IMR-90 (cell line): ENCODE measurements at regions not wholly inside any gene's neighbourhood (a gene's known extent, or its start where the extent isn't known, plus 50 kb on each side); places are given as distances from the start of the nearest gene placed in this dataset.

Source experiments
- ATAC-seq: fragments of 200-7000 bp; cut with Tn5 transposase; 2 replicates; pipeline ENCODE4 v1.9.1; 2020; ENCODE audit warnings: low read depth, mild to moderate bottlenecking, moderate library complexity
- BruUV-seq: library from RNA; stranded (reverse); fragments of 400-500 nt; replicated peaks from 2 replicates; lab custom pipeline; 2021; lab: Mats Ljungman, UMichigan
- CTCF ChIA-PET: fragments of 300-600 bp; formaldehyde crosslinking; extraction: SDS; loops from one replicate; lab custom pipeline; 2021; ENCODE audit warnings: antibody characterized with exemption; lab: Yijun Ruan, JAX
- POLR2A ChIA-PET: fragments of 300-600 bp; sonication (Branson Sonifier 250); formaldehyde crosslinking; loops from one replicate; lab custom pipeline; 2022; ENCODE audit warnings: antibody characterized with exemption; ENCODE audit not compliant: unreplicated experiment; lab: Charles Lee
- DNase-seq: peaks from one replicate; pipeline ENCODE4 v3.0.0; 2013
- H2AFZ ChIP-seq: replicated peaks from 2 replicates; pipeline ENCODE3; 2013; ENCODE audit warnings: low read length, mild to moderate bottlenecking; ENCODE audit not compliant: poor library complexity
- H2AK5ac ChIP-seq: 2 replicates; pipeline ENCODE4 v1.6.1; 2013; ENCODE audit warnings: low read depth, low read length, inconsistent platforms
- H2AK9ac ChIP-seq: replicated peaks from 2 replicates; pipeline ENCODE3; 2013; ENCODE audit warnings: mild to moderate bottlenecking, low read depth, low read length, moderate library complexity; ENCODE audit not compliant: poor library complexity
- H2BK120ac ChIP-seq: 2 replicates; pipeline ENCODE4 v1.6.1; 2013; ENCODE audit warnings: low read depth, low read length, inconsistent platforms
- H2BK15ac ChIP-seq: 3 replicates; pipeline ENCODE4 v1.6.1; 2013; ENCODE audit warnings: low read depth, low read length, inconsistent platforms
- H2BK20ac ChIP-seq: 2 replicates; pipeline ENCODE4 v1.6.1; 2013; ENCODE audit warnings: low read depth, mild to moderate bottlenecking, inconsistent platforms, low read length, moderate library complexity
- H2BK5ac ChIP-seq: 2 replicates; pipeline ENCODE4 v1.6.1; 2013; ENCODE audit warnings: mild to moderate bottlenecking, low read depth, low read length, inconsistent platforms; ENCODE audit not compliant: poor library complexity, severe bottlenecking
- H3K14ac ChIP-seq: replicated peaks from 2 replicates; pipeline ENCODE4 v1.6.1; 2013; ENCODE audit warnings: low read depth, low read length, inconsistent platforms
- H3K18ac ChIP-seq: 2 replicates; pipeline ENCODE4 v1.6.1; 2013; ENCODE audit warnings: low read depth, low read length, control low read depth
- H3K23ac ChIP-seq: 2 replicates; pipeline ENCODE4 v1.6.1; 2013; ENCODE audit warnings: low read depth, low read length, inconsistent platforms
- H3K27ac ChIP-seq: 2 replicates; pipeline ENCODE4 v1.5.1; 2013; ENCODE audit warnings: mild to moderate bottlenecking, control low read depth, low read length; ENCODE audit not compliant: insufficient read depth
- H3K27me3 ChIP-seq: 2 replicates; pipeline ENCODE4 v1.6.1; 2013; ENCODE audit warnings: low read length; ENCODE audit not compliant: control insufficient read depth, insufficient read depth
- H3K36me3 ChIP-seq: 2 replicates; pipeline ENCODE4 v1.6.1; 2013; ENCODE audit warnings: low read length, mixed read lengths; ENCODE audit not compliant: control insufficient read depth, insufficient read depth
- H3K4ac ChIP-seq: 2 replicates; pipeline ENCODE4 v1.6.1; 2013; ENCODE audit warnings: low read depth, low read length, inconsistent platforms
- H3K4me1 ChIP-seq: 2 replicates; pipeline ENCODE4 v1.6.1; 2013; ENCODE audit warnings: low read length, mixed read lengths; ENCODE audit not compliant: control insufficient read depth, insufficient read depth
- H3K4me2 ChIP-seq: 2 replicates; pipeline ENCODE4 v1.6.1; 2013; ENCODE audit warnings: low read depth, mild to moderate bottlenecking, control low read depth, low read length, moderate library complexity
- H3K4me3 ChIP-seq: 2 replicates; pipeline ENCODE4 v1.5.1; 2013; ENCODE audit warnings: low read depth, mild to moderate bottlenecking, control low read depth, low read length, moderate library complexity; ENCODE audit not compliant: insufficient read depth
- H3K56ac ChIP-seq: 2 replicates; pipeline ENCODE4 v1.6.1; 2013; ENCODE audit warnings: low read length, inconsistent platforms; ENCODE audit not compliant: insufficient read depth; ENCODE audit errors: extremely low read depth
- H3K79me1 ChIP-seq, 2 experiments: 2 replicates each; pipeline ENCODE4 v1.6.1; 2013; ENCODE audit warnings: low read length in 2 of 2, inconsistent platforms in 1 of 2, low read depth in 1 of 2
- H3K9ac ChIP-seq: 2 replicates; pipeline ENCODE4 v1.6.1; 2013; ENCODE audit warnings: low read depth, low read length, control low read depth
- H3K9me1 ChIP-seq: 2 replicates; pipeline ENCODE4 v1.6.1; 2013; ENCODE audit warnings: low read length, inconsistent platforms; ENCODE audit not compliant: insufficient read depth
- H3K9me3 ChIP-seq: 2 replicates; pipeline ENCODE4 v1.6.1; 2013; ENCODE audit warnings: low read length; ENCODE audit not compliant: control insufficient read depth, insufficient read depth
- H4K20me1 ChIP-seq: 2 replicates; pipeline ENCODE4 v1.6.1; 2013; ENCODE audit warnings: low read length, inconsistent platforms; ENCODE audit not compliant: insufficient read depth
- H4K5ac ChIP-seq: 2 replicates; pipeline ENCODE4 v1.6.1; 2013; ENCODE audit warnings: mild to moderate bottlenecking, low read depth, low read length, control low read depth
- H4K8ac ChIP-seq, 2 experiments: 2 replicates each; pipeline ENCODE4 v1.6.1; 2013; ENCODE audit warnings: low read depth in 2 of 2, low read length in 2 of 2, control low read depth in 1 of 2, inconsistent platforms in 1 of 2
- H4K91ac ChIP-seq: 2 replicates; pipeline ENCODE4 v1.6.1; 2013; ENCODE audit warnings: low read depth, low read length, inconsistent platforms; ENCODE audit not compliant: insufficient read depth
- MAZ ChIP-seq: IDR thresholded peaks from 2 replicates; pipeline ENCODE4 v1.6.1; 2012; ENCODE audit warnings: low read depth, mild to moderate bottlenecking, low read length, improper control_type of control experiment, moderate library complexity, borderline replicate concordance
- POLR2A ChIP-seq: IDR thresholded peaks from 2 replicates; pipeline ENCODE4 v1.6.1; 2012; ENCODE audit warnings: mild to moderate bottlenecking, low read depth, low read length
- RAD21 ChIP-seq: IDR thresholded peaks from 2 replicates; pipeline ENCODE4 v1.6.1; 2012; ENCODE audit warnings: low read length, improper control_type of control experiment
- WGBS, 2 experiments: methylation state at CpG; one replicate each; pipeline versions ENCODE4 v1.1.5 to v1.1.7; 2013; ENCODE audit warnings: missing lambda C conversion rate in 2 of 2; ENCODE audit not compliant: insufficient read length in 1 of 2; ENCODE audit errors: extremely low coverage in 2 of 2; 5-methylcytosine and 5-hydroxymethylcytosine counted together
- dilution Hi-C: fragments of 300-500 bp; cut with HindIII; formaldehyde crosslinking; loops from one replicate; pipeline ENCODE4 v1.14.3; 2018; ENCODE audit warnings: low sequenced_read_pairs; ENCODE audit not compliant: unreplicated experiment
- in situ Hi-C: fragments of 300-500 bp; cut with MboI; formaldehyde crosslinking; loops from 3 replicates; pipeline ENCODE4 v1.14.3; 2019; ENCODE audit warnings: low sequenced_read_pairs, inconsistent platforms, mixed read lengths
- intact Hi-C: fragments of 100-400 bp; cut with micrococcal nuclease; formaldehyde crosslinking; loops from 2 replicates; pipeline ENCODE4 v1.10.0; 2022
- TF ChIP-seq, protein P1 (sequence below): fragments of 150-350 bp; IDR thresholded peaks from 2 replicates; pipeline ENCODE4 v1.6.1; 2016; ENCODE audit warnings: low read depth, mild to moderate bottlenecking, low read length, moderate library complexity, borderline replicate concordance
- TF ChIP-seq, protein P2 (sequence below): conservative IDR thresholded peaks from 2 replicates; pipeline ENCODE4 v1.5.1; 2012; ENCODE audit warnings: mild to moderate bottlenecking, low read depth, low read length, improper control_type of control experiment

DNA sequence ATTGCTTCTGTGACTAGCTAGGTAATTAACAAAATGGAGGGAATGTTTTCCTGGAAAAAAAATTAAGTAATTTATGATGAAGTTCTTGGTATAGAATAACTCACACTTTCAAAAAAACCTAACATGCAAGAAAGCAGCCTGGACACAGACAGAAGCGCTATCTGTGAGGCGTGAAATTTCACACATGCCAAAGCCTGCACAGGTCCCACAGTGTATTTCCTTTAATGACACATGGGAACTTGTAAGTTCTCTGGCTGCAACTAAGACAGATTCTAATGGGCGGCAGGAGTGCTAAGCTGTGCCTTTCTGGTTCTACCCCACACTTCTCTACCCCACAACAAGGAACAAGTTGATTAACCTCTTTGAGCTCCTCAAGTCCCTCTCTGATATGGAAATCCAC lies 84.9 kb upstream of the NEO1 start:
- Histone ChIP-seq H2BK5ac (no peak overlapping the region), H2BK15ac (no peak overlapping the region), H3K56ac (no peak overlapping the region), H3K27me3 (no peaks in the 10 kb centered on the region; the same call in 1 of the 2 replicates), H3K36me3 (no peaks in the 10 kb centered on the region), H3K9me1 (peaks cover 9% of the 10 kb centered on the region; the same call in 1 of the 2 replicates), H2AFZ (no peak overlapping the region), H3K9me3 (peaks cover 8% of the 10 kb centered on the region), H3K4me2 (no peak overlapping the region), H3K23ac (no peak overlapping the region), H3K9ac (no peak overlapping the region), H2BK120ac (no peak overlapping the region), H3K4me3 (no peak overlapping the region), H4K91ac (no peak overlapping the region), H2BK20ac (no peak overlapping the region), H3K4me1 (peaks cover 8% of the 10 kb centered on the region), H2AK9ac (no peak overlapping the region), H3K27ac (no peak overlapping the region), H4K20me1 (no peaks in the 10 kb centered on the region), H3K14ac (no peak overlapping the region), H4K8ac (no peak overlapping the region), H3K18ac (no peak overlapping the region), H3K4ac (no peak overlapping the region), H2AK5ac (no peak overlapping the region), H3K79me1 (no peaks in the 10 kb centered on the region), H4K5ac (no peak overlapping the region)
- DNase-seq (no peak), ATAC-seq (no peak)
- WGBS, 2 experiments = no CpG with 5 or more reads among the region's 3 CpGs
- dilution Hi-C loops (no loop called here), in situ Hi-C loops (no loop called here), intact Hi-C loops (no loop called here)
- TF ChIP-seq, protein P1, sequence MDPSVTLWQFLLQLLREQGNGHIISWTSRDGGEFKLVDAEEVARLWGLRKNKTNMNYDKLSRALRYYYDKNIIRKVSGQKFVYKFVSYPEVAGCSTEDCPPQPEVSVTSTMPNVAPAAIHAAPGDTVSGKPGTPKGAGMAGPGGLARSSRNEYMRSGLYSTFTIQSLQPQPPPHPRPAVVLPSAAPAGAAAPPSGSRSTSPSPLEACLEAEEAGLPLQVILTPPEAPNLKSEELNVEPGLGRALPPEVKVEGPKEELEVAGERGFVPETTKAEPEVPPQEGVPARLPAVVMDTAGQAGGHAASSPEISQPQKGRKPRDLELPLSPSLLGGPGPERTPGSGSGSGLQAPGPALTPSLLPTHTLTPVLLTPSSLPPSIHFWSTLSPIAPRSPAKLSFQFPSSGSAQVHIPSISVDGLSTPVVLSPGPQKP = no peak
- no peak for TF ChIP-seq MAZ
- no peak for TF ChIP-seq RAD21
- TF ChIP-seq, protein P2, sequence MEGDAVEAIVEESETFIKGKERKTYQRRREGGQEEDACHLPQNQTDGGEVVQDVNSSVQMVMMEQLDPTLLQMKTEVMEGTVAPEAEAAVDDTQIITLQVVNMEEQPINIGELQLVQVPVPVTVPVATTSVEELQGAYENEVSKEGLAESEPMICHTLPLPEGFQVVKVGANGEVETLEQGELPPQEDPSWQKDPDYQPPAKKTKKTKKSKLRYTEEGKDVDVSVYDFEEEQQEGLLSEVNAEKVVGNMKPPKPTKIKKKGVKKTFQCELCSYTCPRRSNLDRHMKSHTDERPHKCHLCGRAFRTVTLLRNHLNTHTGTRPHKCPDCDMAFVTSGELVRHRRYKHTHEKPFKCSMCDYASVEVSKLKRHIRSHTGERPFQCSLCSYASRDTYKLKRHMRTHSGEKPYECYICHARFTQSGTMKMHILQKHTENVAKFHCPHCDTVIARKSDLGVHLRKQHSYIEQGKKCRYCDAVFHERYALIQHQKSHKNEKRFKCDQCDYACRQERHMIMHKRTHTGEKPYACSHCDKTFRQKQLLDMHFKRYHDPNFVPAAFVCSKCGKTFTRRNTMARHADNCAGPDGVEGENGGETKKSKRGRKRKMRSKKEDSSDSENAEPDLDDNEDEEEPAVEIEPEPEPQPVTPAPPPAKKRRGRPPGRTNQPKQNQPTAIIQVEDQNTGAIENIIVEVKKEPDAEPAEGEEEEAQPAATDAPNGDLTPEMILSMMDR = no peak
- TF ChIP-seq POLR2A = no peak
- ChIA-PET CTCF (no interaction called here), POLR2A (no interaction called here)
- no TSS peak for BruUV-seq
